ENCODE measurements at regions not wholly inside any gene's neighbourhood (a gene's known extent, or its start where the extent isn't known, plus 50 kb on each side); places are given as distances from the start of the nearest gene placed in this dataset.

GRCh38 chr11:38304926-38305325, 1706.9 kb upstream of the RAG2 start:
- no peak for TF ChIP-seq POLR2A (IDR thresholded peaks at IDR 0.05)
- TF ChIP-seq CTCF (IDR thresholded peaks at IDR 0.05): no peak
- TF ChIP-seq POLR2AphosphoS5 (IDR thresholded peaks at IDR 0.05): no peak
- TF ChIP-seq EP300 (IDR thresholded peaks at IDR 0.05): no peak

Data from stomach (tissue), 4 donors.